ENCODE measurements at regions not wholly inside any gene's neighbourhood (a gene's known extent, or its start where the extent isn't known, plus 50 kb on each side); places are given as distances from the start of the nearest gene placed in this dataset.

- H3K4me3 Mint-ChIP-seq, result no peak overlapping the region
- DNase-seq (no peak), ATAC-seq (ENCODE audit: low read depth) (no peak)
- POLR2A ChIA-PET, result no interaction called here
- H3K27me3 Mint-ChIP-seq, result no peaks in the 10 kb centered on the region
- H3K36me3 Mint-ChIP-seq, result no peaks in the 10 kb centered on the region
- H3K4me1 Mint-ChIP-seq, result no peaks in the 10 kb centered on the region
- no peaks in the 10 kb centered on the region for H3K9me3 Mint-ChIP-seq
- no peak overlapping the region for H3K27ac Mint-ChIP-seq
Observed at GRCh38 chr4:110735686-110736085, 112.8 kb upstream of the PITX2 start.

GRCh38 chr4:110737931-110738330 lies 115.1 kb upstream of the PITX2 start:
- Mint-ChIP-seq H3K36me3 (no peaks in the 10 kb centered on the region), H3K9me3 (no peaks in the 10 kb centered on the region), H3K27me3 (no peaks in the 10 kb centered on the region), H3K4me1 (no peaks in the 10 kb centered on the region), H3K4me3 (no peak overlapping the region), H3K27ac (no peak overlapping the region)
- no peak for ATAC-seq (ENCODE audit: low read depth)
- no peak for DNase-seq
- POLR2A ChIA-PET, result no interaction called here

DNA sequence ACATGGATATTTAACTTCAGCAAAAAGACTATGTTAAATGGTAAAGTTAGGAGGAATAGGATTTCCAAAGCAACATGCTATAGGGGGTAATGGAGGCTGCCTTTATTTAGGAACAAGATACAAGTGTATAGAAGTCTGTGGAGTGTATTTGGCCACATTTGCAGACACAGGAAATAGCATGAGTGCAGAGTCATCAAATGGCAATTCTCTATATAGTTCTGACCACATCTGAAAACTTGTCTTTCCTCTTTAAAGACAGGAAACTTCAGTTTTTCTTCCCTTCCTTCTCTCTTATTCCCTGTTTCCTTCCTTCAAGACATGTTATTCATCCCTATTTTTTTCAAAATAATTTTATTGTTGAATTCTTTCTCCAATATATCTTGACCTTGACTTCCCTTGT lies 119.3 kb upstream of the PITX2 start:
- POLR2A ChIA-PET, result no interaction called here
- H3K27me3 Mint-ChIP-seq, result no peaks in the 10 kb centered on the region
- ATAC-seq (ENCODE audit: low read depth) (no peak), DNase-seq (no peak)
- no peaks in the 10 kb centered on the region for H3K9me3 Mint-ChIP-seq
- no peak overlapping the region for H3K4me3 Mint-ChIP-seq
- H3K27ac Mint-ChIP-seq, result no peak overlapping the region
- no peaks in the 10 kb centered on the region for H3K4me1 Mint-ChIP-seq
- H3K36me3 Mint-ChIP-seq, result no peaks in the 10 kb centered on the region

DNA sequence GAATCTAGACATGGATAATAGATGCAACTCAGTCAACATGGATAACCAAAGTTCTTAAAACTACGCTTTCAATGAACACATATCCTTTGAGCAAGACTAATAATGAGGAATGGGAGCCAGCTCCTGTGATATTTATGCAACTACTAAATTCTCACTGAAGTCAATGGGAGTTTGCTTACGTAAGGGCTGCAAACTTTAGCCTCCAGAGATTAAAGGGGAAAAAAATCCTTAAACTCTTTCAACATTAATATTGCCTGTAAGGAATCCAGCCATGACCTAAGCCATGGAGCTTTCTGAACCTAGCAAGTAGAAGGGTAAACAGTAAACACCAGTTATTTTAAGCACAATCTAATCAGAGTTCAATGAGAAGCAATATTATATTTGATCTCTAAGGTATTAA lies 125.2 kb upstream of the PITX2 start:
- no peak overlapping the region for H3K4me3 Mint-ChIP-seq
- H3K36me3 Mint-ChIP-seq, result no peaks in the 10 kb centered on the region
- no peak for ATAC-seq (ENCODE audit: low read depth)
- no peaks in the 10 kb centered on the region for H3K27me3 Mint-ChIP-seq
- no peak overlapping the region for H3K27ac Mint-ChIP-seq
- DNase-seq, result no peak
- no peaks in the 10 kb centered on the region for H3K4me1 Mint-ChIP-seq
- POLR2A ChIA-PET, result no interaction called here
- no peaks in the 10 kb centered on the region for H3K9me3 Mint-ChIP-seq

DNA sequence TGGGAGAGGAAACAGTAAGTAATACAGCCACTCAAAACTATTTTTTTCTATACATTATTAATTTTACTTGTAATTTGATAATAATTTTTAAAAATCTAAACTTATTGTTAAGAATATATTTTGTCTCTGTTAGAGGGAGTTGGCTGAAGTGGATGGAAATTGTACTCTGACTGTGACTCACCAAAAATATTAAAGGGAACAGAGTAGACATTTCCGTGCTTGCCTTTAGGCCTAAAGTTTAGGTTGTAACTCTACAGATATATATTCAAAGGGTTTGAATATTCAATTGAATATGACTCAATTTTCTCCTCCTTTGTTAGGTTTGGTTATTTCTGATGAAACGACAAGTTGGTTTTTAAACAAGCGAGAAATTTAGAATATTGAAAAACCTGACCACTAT lies 128.3 kb upstream of the PITX2 start:
- Mint-ChIP-seq H3K4me1 (no peaks in the 10 kb centered on the region), H3K9me3 (no peaks in the 10 kb centered on the region), H3K36me3 (no peaks in the 10 kb centered on the region), H3K27ac (no peak overlapping the region), H3K4me3 (no peak overlapping the region), H3K27me3 (no peaks in the 10 kb centered on the region)
- DNase-seq (no peak), ATAC-seq (ENCODE audit: low read depth) (no peak)
- POLR2A ChIA-PET, result no interaction called here

DNA sequence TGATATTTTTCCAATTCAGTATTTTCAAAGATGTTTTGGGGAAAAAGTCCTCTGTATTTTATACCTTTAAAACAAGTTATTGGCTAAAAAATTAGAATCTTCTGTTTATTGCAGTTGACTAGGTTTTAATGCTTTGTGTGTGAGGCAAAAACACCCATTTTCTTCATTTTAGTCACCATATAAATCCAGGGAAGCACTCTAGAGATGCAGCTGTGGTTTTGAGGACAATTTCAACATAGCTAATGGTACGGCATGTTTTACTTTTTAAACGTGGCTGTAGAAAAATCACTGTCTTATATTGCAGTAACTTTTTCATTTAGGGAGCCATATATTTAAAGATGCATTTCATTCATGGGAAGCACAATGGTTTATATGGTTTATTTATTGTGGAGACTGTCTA lies 129.1 kb upstream of the PITX2 start:
- no peak for DNase-seq
- Mint-ChIP-seq H3K4me3 (no peak overlapping the region), H3K27ac (no peak overlapping the region), H3K9me3 (no peaks in the 10 kb centered on the region), H3K36me3 (no peaks in the 10 kb centered on the region), H3K27me3 (no peaks in the 10 kb centered on the region), H3K4me1 (no peaks in the 10 kb centered on the region)
- ATAC-seq (ENCODE audit: low read depth), result no peak
- POLR2A ChIA-PET, result no interaction called here

DNA sequence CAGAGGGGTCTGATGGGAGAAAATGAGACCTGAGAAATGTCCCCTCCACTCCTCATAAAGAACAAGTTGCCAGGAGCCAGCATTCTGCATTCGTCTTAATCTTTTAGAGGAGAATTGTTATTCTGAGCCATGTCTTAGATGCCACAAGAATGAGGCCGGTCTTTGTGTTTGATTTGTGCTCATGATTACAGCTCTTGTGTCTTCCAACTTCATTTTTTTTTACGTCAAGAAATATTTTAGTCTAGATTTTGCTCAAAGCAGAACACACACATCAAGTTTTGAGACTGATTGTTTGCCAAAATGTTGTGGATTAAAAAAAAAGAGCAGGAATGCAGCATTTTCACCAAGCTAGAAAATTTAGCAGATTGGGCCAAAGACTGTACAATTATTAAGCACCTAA lies 130.6 kb upstream of the PITX2 start:
- POLR2A ChIA-PET, result no interaction called here
- Mint-ChIP-seq H3K4me1 (no peaks in the 10 kb centered on the region), H3K4me3 (no peak overlapping the region), H3K27ac (no peak overlapping the region), H3K9me3 (no peaks in the 10 kb centered on the region), H3K27me3 (no peaks in the 10 kb centered on the region), H3K36me3 (no peaks in the 10 kb centered on the region)
- DNase-seq (no peak), ATAC-seq (ENCODE audit: low read depth) (no peak)

GRCh38 chr4:110754716-110755115 lies 131.8 kb upstream of the PITX2 start:
- POLR2A ChIA-PET, result no interaction called here
- Mint-ChIP-seq H3K36me3 (no peaks in the 10 kb centered on the region), H3K9me3 (no peaks in the 10 kb centered on the region), H3K4me1 (no peaks in the 10 kb centered on the region), H3K27me3 (no peaks in the 10 kb centered on the region), H3K27ac (no peak overlapping the region), H3K4me3 (no peak overlapping the region)
- ATAC-seq (ENCODE audit: low read depth), result no peak
- DNase-seq, result no peak

DNA sequence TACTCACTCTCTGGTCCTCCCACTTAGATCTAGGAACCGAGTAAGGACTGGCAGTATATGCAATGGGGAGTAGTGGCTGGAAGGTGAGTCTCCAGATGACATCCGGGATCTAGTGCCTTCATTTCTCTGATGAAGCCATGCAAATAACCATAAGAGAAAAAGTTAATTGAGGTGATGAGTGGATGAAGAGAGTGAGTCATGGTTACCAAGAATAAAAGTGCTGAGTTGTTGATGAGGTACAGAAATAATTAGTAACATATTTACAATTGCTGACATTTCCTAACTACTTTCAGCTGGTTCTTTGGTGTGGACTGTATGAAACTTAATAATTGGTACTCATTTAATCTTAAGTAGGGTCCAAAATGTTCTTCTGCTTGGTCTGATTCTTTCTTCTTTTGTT lies 146.7 kb upstream of the PITX2 start:
- no peak overlapping the region for H3K4me3 Mint-ChIP-seq
- POLR2A ChIA-PET, result no interaction called here
- H3K27ac Mint-ChIP-seq, result no peak overlapping the region
- H3K9me3 Mint-ChIP-seq, result no peaks in the 10 kb centered on the region
- no peaks in the 10 kb centered on the region for H3K27me3 Mint-ChIP-seq
- H3K4me1 Mint-ChIP-seq, result no peaks in the 10 kb centered on the region
- ATAC-seq (ENCODE audit: low read depth) (no peak), DNase-seq (no peak)
- H3K36me3 Mint-ChIP-seq, result no peaks in the 10 kb centered on the region

DNA sequence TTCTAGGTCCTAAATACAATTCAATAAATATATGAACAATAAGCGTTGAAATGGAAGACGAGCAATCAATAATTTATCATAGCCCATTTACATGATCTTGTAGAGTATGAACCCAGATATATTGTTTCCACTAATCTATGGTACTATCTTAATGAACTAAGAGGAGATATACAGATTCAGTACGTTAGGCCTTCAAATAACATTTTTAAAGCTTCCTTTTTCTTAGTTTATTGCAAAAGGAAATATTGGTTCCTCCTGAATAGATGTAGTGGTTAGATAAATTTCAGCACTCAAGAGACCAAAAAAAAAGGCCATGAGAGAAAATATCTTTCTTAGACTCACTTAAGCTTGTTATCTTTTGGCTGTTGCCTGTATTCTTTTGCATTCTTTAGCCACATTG lies 147.5 kb upstream of the PITX2 start:
- no peaks in the 10 kb centered on the region for H3K9me3 Mint-ChIP-seq
- no peaks in the 10 kb centered on the region for H3K4me1 Mint-ChIP-seq
- H3K4me3 Mint-ChIP-seq, result no peak overlapping the region
- no peaks in the 10 kb centered on the region for H3K27me3 Mint-ChIP-seq
- H3K36me3 Mint-ChIP-seq, result no peaks in the 10 kb centered on the region
- POLR2A ChIA-PET, result no interaction called here
- no peak overlapping the region for H3K27ac Mint-ChIP-seq
- DNase-seq (no peak), ATAC-seq (ENCODE audit: low read depth) (no peak)

DNA sequence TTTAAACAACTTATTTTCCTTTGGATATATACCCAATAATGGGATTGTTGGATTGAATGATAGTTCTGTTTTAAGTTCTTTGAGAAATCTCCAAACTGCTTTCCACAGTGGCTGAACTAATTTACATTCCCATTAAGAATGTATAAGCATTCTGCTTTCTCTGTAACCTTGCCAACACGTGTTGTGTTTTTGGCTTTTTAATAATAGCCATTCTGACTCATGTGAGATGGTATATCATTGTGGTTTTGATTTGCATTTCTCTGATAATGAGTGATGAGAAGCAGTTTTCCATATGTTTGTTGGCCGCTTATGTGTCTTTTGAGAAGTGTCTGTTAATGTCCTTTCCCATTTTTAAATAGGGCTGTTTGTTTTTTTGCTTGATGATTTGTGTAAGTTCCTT lies 155.6 kb upstream of the PITX2 start:
- Mint-ChIP-seq H3K4me1 (no peaks in the 10 kb centered on the region), H3K27me3 (no peaks in the 10 kb centered on the region), H3K9me3 (no peaks in the 10 kb centered on the region), H3K27ac (no peak overlapping the region), H3K36me3 (no peaks in the 10 kb centered on the region), H3K4me3 (no peak overlapping the region)
- POLR2A ChIA-PET, result no interaction called here
- ATAC-seq (ENCODE audit: low read depth), result no peak
- DNase-seq, result no peak

GRCh38 chr4:110780538-110780937 lies 157.7 kb upstream of the PITX2 start:
- H3K36me3 Mint-ChIP-seq, result no peaks in the 10 kb centered on the region
- no peak overlapping the region for H3K27ac Mint-ChIP-seq
- H3K9me3 Mint-ChIP-seq, result no peaks in the 10 kb centered on the region
- DNase-seq (no peak), ATAC-seq (ENCODE audit: low read depth) (no peak)
- no peaks in the 10 kb centered on the region for H3K4me1 Mint-ChIP-seq
- H3K4me3 Mint-ChIP-seq, result no peak overlapping the region
- H3K27me3 Mint-ChIP-seq, result no peaks in the 10 kb centered on the region
- POLR2A ChIA-PET, result no interaction called here

DNA sequence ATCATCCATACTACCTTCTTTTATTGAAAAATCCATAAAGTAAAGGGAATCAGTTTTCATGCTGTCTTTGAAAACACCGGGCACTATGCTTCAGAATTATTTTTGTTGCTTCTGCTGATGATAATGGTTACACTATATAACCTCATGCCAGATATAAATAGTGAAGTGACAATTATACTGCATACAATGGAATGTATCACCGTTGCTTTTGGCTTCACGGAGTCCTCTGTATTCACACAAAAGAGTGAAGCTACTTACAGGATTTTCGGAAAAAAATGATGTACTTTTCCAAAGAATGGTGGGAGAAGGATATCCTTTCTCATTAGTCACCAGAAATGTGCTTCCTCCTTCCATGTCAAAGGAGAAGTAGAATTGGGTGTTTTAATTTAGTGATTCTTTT lies 159.1 kb upstream of the PITX2 start:
- Mint-ChIP-seq H3K27me3 (no peaks in the 10 kb centered on the region), H3K27ac (no peak overlapping the region), H3K36me3 (no peaks in the 10 kb centered on the region), H3K9me3 (no peaks in the 10 kb centered on the region), H3K4me1 (no peaks in the 10 kb centered on the region), H3K4me3 (no peak overlapping the region)
- ATAC-seq (ENCODE audit: low read depth) (no peak), DNase-seq (no peak)
- POLR2A ChIA-PET, result no interaction called here

GRCh38 chr4:110787109-110787508 lies 164.2 kb upstream of the PITX2 start:
- H3K4me3 Mint-ChIP-seq, result no peak overlapping the region
- H3K4me1 Mint-ChIP-seq, result no peaks in the 10 kb centered on the region
- POLR2A ChIA-PET, result no interaction called here
- H3K36me3 Mint-ChIP-seq, result no peaks in the 10 kb centered on the region
- DNase-seq (no peak), ATAC-seq (ENCODE audit: low read depth) (no peak)
- no peaks in the 10 kb centered on the region for H3K9me3 Mint-ChIP-seq
- H3K27ac Mint-ChIP-seq, result no peak overlapping the region
- H3K27me3 Mint-ChIP-seq, result no peaks in the 10 kb centered on the region

DNA sequence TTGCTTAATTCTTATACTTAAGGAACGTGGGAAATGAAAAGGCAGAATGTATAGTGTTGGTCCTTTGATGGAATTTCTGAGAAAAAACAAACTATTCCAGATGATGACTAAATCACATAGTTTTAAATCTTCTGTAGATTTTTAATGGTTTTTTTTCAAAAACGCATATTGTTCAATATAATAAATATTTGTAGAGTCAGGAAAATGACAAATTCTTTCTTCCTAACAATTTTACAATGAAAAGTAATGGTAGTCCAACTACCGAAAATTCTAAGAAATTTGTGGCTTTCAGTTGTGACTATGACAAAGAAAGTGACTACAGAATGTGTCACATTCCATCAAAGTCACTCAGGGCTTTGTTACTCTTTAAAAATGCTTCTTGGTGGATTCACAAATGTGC lies 164.8 kb upstream of the PITX2 start:
- ATAC-seq (ENCODE audit: low read depth) (no peak), DNase-seq (no peak)
- Mint-ChIP-seq H3K27me3 (no peaks in the 10 kb centered on the region), H3K27ac (no peak overlapping the region), H3K4me3 (no peak overlapping the region), H3K9me3 (no peaks in the 10 kb centered on the region), H3K36me3 (no peaks in the 10 kb centered on the region), H3K4me1 (no peaks in the 10 kb centered on the region)
- POLR2A ChIA-PET, result no interaction called here
